GM13977 (cell line): ENCODE measurements at regions not wholly inside any gene's neighbourhood (a gene's known extent, or its start where the extent isn't known, plus 50 kb on each side); places are given as distances from the start of the nearest gene placed in this dataset.

Experiments used
- DNase-seq: peaks from one replicate; pipeline ENCODE4 v3.0.0; 2012; ENCODE audit warnings: low spot score
- in situ Hi-C: fragments of 300-500 bp; cut with MboI; formaldehyde crosslinking; loops from one replicate; pipeline ENCODE4 v1.12.0; 2022; ENCODE audit warnings: low sequenced_read_pairs, low pct_unique_long_range_greater_than_20kb, mixed read lengths, inconsistent platforms; ENCODE audit not compliant: unreplicated experiment
- TF ChIP-seq, protein P1 (sequence below): IDR thresholded peaks from 2 replicates; pipeline ENCODE4 v1.5.1; 2012; ENCODE audit warnings: mild to moderate bottlenecking, control low read depth; ENCODE audit not compliant: insufficient read depth; ENCODE audit errors: extremely low read depth, missing control alignments

DNA sequence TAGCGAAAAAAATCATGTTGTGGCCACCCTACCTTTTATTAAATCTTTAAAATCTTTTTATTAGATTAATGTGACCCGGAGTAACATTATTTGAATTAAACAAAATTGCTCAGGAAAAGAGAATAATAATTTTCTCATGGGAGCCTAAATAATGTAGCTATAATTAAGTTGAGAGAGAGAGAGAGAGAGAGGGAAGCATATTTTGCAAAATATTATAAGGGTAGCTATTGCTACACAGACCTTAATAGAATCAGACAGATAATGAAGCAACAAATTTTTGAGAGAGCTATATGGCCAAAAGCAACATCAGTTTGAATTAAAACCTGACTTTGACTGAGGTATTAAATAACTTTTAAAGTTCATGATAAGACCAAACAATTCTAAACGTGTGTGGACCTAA, 703.5 kb downstream of the TMTC2 start:
- TF ChIP-seq, protein P1, sequence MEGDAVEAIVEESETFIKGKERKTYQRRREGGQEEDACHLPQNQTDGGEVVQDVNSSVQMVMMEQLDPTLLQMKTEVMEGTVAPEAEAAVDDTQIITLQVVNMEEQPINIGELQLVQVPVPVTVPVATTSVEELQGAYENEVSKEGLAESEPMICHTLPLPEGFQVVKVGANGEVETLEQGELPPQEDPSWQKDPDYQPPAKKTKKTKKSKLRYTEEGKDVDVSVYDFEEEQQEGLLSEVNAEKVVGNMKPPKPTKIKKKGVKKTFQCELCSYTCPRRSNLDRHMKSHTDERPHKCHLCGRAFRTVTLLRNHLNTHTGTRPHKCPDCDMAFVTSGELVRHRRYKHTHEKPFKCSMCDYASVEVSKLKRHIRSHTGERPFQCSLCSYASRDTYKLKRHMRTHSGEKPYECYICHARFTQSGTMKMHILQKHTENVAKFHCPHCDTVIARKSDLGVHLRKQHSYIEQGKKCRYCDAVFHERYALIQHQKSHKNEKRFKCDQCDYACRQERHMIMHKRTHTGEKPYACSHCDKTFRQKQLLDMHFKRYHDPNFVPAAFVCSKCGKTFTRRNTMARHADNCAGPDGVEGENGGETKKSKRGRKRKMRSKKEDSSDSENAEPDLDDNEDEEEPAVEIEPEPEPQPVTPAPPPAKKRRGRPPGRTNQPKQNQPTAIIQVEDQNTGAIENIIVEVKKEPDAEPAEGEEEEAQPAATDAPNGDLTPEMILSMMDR: no peak
- in situ Hi-C loops: no loop called here
- DNase-seq: no peak

DNA sequence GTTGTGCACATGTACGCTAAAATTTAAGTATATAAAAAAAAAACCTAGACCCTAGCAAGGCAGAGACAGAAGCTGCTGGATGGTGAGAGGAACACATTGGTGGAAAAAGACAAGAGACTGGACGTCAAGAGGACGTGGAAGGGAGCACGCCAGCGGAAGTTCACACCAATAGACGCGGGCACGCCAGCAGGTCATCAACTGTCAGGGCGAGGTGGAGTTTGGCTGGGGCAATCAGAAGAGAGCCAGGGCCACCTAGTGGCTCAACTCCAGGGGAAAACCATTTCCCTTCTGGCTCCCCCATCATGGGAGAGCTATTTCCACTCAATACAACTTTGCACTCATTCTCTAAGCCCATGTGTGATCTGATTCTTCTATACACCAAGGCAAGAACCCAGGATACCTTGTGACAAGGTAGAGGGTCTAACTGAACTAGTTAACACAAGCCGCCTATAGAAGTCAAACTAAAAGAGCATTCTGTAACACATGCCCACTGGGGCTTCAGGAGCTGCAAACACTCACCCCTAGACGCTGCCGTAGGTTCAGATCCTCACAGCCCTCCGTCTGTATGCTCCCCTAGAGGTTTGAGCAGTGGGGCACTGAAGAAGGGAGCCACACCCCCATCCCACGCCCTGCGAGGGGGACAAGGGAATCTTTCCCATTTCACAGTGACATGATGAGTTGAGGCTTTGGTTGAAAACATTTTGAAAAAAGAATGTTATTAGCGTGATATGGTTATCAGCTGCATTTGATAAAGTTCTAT, 702.7 kb downstream of the TMTC2 start:
- no peak for DNase-seq
- in situ Hi-C loops: no loop called here
- TF ChIP-seq, protein P1: peak; percentile 32

DNA sequence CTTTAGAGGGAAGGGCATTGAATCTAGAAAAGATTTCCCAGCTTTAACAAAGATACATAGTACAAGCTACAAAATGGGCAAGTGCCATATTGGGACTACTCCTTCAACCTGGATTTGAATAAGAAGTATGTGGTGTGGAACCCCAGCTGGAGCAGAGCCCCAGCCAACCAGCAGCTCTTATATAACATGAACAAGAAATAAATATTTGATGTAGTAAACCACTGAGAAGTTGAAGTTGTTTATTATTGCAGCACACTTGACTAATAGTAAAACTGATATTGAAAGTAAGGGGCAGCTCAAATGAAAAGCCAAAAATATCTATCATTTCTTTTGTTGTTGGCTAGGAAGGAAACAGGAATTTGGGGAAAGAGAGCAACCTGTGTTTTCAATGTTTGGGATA, 701.8 kb downstream of the TMTC2 start:
- TF ChIP-seq, protein P1: no peak
- in situ Hi-C loops: no loop called here
- no peak for DNase-seq

DNA sequence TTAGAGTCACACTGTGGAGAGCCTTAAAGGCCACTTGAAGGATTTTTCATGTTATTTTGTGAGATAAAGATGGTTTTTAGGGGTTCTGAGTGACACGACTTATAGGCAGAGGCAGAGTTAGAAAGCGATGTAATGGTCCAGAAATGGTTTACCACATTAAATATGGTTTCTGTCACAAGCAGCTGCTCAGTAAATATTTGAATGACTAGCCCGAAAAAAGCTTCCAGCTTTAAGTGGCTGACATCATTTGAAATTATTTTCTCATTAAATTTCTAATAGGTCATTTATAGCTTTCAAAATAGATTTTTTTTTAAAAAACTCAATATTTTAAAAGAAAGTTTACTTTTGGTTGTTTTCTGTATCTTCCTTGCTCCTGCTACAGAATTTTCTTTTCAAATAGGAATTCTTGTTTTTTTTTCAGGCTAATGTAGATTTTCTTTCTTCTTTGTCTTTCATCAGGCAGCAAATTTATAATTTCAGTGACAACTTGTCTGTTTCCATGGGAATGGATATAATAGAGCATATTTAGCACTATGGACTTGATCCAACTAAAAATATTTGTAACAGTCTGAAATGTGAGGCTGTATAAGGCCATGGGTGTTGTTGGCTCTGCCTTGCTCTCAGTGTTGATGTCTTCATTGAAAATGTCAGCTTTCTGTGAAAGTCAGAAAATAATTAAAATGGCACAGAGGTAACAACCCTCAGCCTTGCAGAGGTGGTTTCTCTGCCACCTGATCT, 700.0 kb downstream of the TMTC2 start:
- in situ Hi-C loops: no loop called here
- TF ChIP-seq, protein P1: no peak

DNA sequence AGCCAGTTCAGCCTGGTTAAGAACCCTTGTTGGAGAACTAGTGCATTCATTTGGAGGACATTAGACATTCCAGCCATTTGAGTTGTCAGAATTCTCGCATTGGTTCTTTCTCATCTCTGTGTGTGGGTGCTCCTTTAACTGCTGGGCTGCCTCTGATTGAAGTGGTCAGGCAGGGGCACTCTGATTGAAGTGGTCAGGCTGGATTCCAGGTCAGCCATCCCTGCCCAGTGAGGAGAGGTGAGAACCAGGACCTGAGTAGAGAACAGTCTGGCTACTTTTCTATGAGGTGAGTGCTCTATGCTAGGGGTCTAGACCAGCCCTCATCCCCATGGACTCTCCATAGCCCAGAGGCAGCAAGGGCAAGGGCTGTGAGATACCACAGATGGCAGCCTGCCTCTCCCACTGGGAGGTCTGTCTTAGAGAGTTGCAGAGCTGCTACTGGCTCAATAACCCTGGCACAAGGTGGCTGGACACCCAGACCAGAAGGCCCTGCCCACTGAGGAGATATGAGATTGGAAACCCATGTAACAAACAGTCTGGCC, 691.6 kb downstream of the TMTC2 start:
- in situ Hi-C loops: no loop called here
- DNase-seq: no peak
- TF ChIP-seq, protein P1: no peak

More for the DNA sequence above, 700.0 kb downstream of the TMTC2 start:
- DNase-seq: no peak

DNA sequence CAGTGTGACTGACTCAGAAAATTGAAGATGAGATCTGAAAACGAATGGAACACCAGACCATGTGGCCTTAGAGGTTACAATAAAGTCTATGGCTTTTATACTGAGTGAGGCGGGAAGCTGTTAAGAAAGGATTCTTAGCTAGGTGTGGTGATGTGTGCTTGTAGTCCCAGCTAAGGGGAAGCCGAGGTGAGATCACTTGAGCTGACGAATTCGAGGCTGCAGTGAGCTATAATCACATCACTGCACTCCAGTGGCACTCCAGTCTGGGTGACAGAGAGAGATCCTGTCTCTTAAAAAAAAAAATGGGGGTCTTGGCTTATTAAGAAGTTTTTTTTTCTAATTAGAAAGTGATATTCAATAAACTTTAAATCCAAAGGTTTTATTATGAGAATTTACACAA, 678.6 kb downstream of the TMTC2 start:
- TF ChIP-seq, protein P1: no peak
- in situ Hi-C loops: no loop called here
- no peak for DNase-seq
